Stimulated activated CD4-positive, alpha-beta T cell treated with anti-CD3 and anti-CD28 coated beads, Interleukin-15, amount 100 ng/mL, for 24 hours (primary cell): ENCODE measurements at regions not wholly inside any gene's neighbourhood (a gene's known extent, or its start where the extent isn't known, plus 50 kb on each side); places are given as distances from the start of the nearest gene placed in this dataset.
"Not testable (repeated sequence)": the region's sequence is repeated elsewhere in the genome, so short reads cannot be mapped to it uniquely, and the experiment has no call there.

Source experiments
- DNase-seq: peaks from one replicate; pipeline ENCODE4 v3.0.0-alpha.2; 2020

DNA sequence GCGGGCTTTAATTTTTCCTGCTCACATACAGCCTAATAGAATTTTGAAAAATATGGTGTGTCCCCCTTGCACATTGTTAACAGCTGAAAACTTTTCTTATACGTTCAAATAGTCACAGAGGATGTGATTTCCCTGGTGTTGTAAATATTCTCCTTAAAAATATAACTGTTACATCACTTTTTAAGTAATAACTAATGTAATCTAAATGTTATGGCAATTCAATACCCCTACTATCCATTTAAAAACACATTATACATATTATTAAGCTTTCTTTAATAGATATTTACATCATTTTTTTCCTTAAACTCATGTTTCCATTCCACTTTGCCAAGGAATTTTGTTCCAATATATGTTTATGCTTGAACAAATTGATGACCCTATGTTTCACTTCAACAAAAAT, 85.5 kb upstream of the S1PR1 start:
- DNase-seq: no peak

DNA sequence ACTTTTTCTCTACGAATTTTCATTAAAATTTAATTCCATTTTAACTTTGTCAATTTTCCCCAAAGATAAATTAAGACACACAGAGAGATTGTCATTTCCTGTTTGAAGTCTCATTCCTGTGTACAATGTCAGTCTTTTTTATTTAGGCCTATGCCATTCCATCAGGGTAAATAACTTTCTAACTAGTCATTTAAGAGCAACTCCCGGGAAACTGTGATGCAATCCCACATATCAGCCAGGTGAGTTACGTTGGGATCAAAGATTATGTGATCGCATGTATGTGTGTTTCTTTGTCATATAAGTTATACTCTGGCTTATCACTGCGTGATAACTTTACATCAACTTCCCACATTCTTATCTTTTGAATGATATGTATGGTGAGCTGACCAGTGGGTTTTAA, 86.1 kb upstream of the S1PR1 start:
- DNase-seq: no peak

DNA sequence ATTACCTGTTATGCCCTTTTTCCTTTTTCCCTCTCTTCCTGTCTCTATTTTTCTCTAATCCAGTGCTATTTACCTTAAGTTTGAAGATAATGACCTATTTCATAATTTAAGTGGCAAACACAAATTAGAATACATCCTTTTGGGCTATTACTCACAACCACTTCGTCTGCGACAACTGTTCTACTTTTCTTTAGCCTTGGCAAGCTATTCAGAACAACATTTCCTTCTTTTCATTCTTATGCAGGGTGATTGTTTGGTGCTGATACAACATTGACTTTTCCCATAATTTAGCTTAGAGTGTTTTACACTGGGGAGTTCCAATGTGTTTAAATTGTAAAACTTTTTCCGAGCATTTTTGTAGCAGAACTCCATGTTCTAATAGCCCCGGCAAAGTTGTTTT, 86.6 kb upstream of the S1PR1 start:
- DNase-seq: no peak

DNA sequence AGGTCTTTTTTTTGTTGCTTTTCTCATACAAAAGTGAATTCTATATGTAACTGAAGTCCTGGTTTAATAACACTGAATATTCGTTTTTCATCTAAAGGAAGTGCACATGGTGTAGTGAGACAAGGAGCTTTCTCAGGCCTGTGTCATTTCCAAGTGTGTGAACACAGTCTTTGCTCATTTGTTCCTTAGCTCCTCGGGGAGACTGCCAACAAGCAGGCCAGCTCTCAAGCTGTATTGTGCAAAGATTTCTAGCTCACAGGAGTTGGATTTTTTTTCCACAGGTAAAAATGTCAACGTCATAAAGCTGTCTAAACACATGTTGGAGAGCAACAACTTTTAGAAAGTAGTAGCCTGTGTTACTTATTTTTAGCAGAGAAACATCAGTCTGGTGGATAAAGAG, 87.8 kb upstream of the S1PR1 start:
- DNase-seq: no peak

DNA sequence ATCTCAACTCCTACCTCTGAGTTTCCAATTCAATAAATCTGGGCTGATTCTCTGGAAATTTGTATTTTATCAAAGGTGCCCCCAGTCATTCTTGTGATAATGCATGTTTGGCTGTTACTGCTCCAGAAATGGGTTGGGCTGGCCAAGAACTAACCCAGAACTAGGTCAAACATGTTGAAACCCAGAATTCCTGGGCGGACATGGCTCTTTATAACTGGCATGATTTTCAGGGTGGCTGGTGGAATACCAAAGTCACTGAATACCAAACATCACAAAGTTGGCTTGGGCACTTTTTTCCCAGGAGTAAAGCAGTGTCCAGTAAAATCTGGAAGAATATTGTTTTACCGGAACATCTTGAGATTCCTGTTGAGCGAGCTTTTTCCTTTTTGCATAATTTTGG, 89.4 kb upstream of the S1PR1 start:
- DNase-seq: no peak

DNA sequence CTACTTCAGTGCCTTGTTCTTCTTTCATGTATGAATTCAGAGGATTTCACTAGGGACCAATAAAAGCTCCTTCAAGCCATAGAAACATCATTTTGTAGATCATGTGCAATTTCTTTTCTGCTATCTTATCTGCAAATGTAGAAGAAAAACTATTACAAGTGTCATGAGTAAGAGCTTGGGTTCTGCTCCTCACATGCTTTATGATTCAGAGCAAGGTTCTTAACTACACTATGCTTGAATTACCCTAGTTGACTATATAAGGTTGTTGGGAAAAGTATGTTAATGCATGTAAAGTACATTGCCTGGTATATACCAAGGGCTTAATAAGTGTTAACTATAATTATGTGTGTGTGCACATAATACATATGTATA, 91.4 kb upstream of the S1PR1 start:
- DNase-seq: no peak

DNA sequence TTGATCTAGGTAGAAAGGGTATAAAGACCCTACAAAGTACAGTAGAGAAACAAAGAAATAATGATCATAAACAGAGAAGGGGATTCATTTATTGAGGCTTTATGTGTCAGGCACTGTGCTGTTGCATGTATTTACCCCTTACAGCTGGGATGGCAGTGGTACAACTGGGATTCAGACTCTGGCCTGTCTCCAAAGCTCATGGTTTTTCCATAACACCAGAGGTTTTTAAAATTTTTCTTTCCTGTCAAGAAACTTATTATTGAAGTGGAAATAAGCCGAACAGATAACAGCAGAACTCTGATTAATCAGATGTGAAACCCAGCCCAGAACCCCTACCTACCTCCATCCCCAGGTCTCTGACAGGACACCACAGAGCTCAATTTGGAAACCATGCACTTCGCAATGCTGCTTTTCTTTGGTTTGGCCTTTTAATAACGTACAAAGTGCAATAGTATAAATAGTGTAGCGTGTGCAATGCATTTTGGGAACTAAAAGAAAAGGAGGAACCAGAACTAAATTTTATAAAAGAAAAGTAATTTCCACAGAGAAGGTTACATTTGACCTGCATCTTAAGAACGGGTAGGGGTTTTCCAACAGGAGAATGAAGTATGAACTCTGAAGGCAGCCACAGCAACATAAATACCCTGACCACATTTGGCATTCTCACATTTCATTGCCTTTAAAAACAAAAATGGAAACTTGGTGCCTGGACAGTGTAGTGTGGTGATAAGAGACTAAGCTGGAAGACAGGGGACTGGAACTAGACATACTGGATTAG, 92.0 kb upstream of the S1PR1 start:
- no peak for DNase-seq

DNA sequence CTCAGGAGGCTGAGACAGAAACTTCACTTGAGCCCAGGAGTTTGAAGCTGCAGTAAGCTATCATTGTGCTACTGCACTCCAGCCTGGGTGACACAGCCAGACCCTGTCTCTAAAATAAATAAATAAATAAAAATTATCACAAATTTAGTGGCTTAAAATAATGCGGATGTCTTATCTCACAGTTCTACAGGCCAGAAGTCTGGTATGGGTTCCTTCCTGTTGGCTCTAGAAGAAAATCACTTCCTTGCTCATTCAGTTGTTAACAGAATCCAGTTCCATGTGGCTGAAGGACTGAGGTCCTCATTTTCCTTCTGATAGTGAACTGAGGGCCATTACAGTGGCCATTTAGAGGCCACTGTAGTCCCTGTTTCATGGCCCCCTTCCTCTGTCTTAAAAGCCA, 94.6 kb upstream of the S1PR1 start:
- no peak for DNase-seq

DNA sequence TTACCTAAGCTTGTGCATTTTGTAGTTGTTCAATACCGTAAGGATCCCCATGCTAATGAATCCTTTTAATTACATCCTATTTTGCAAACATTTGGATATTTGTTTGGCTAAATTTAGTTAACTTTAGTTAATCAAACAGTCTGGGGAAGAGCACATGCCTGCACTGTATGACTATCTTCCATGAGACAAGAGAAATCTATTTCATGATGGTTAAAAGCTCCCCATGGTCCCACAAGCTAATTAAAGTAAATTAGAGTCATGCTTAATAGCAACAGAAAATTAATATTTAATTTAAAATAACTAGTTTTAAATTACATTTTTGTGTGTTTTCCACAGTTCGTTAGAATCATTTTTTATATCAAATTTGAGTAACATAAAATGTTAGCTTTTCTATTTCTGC, 95.4 kb upstream of the S1PR1 start:
- no peak for DNase-seq

DNA sequence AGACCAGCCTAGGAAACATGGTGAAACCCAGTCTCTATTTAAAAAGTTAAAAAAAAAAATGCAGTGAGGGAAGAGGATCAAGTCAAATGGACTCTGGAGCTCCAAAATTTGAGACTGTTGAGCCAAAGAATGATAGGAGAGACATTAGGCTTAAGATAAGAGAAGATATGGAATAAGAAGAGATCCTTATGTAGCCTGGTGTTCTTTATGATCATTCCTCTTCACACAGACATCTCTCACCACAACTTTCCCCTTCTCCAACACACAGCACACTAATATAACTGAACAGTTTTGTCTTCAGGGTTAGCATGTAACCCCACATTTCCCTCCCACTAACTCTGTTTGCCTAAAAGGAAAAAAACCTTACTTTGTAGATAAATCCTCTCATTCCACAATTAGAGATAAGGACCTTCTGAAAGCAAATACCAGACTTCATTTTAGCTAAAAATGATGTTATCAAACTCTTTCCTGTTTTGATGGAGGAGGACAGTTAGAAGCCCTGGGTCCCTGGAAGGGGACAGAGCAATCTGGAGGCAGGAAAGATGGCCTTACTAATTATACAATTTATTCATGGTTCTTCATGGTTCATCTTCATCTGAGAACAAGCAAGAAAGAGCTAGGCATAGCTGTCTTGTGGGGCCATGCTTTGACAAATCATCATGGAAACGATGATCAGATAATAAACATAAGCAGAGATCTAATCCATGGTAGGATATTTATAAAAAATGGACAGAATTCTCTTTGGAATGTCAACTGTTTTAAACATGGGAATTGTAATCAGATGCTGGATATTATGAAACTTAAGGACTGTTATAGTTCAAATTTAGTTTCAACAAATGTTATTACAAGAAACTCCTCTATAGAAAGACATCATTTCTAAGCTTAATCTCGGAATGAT, 96.7 kb upstream of the S1PR1 start:
- DNase-seq: no peak

DNA sequence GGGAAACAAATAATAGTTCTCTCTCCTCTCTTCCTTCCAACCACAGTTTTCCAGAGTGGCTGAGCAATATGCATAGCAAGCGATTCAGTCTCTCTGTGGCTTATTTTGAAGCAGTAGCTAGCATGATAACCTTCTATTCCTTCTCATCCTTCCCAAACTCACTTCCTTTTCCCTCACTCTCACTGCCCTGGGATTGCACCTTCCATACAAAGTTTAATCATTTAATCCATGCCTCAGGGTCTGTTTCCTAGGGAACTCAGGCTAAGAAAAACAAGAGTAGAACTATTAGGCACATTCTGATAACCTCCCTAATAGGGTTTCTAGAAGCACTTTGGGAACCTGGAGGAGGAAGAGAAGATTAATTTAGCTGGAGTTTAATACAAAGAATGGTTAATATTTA, 97.7 kb upstream of the S1PR1 start:
- no peak for DNase-seq

DNA sequence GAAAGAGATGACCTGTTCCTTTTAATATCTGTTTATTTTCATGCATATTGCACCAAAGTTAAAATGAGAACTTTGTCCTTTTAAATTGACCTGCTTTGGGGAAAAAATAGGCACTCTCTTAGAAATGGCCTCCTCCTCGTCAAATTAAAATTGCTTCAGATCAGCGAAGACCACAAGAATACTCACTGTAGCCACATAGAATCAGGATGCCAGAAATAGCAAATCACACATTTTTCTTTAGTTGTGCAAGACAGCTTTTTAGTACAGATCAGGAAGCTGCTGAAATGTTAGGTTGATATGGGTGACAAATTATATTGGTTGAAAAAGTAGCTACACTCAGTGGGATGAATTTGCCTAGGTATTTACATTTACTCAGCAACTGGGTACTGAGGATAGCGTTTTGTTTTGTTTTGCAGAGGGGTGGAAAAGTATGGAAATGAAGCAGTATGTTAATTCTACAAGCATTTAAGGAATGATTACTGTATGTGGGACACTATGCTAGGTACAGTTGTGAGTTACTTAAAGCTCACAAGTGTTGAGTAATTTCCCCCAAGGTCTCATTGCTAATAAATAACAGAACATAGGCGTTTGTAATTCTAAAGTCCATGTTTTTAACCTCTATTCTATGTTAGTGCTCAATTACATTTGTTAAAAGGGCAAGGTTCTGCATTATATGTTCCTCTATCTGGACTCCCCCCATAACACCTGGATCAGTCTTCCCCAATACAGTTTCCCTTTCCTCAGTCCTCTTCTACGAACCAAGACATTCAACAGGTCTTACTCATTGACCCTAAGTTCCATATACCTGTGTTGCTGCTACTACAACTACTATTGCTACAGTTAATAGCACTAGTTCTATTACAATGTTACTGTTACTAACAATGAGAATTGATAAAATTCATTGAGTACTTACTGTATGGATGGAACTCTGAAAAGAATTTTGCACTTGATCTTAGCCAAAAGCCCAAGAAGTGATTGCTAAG, 99.4 kb upstream of the S1PR1 start:
- DNase-seq: no peak

DNA sequence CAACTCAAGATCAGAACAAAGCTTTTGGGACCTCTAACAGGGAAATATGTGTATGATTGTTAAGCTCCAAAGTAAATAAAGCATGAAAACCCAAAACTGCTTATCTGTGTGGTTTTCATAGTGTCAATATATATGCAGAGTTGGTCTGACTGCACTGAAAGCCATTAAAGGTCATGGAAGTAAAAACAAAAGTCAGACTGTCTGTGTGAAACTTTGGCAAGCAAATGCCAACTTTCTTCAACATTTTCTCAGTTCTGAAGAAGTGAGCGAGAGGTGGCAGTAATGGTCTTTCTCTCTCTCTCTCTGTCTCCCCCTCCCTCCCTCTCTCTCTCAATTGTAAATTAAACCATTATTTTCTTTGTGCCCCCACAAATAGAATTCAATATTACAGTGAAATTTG, 100.1 kb upstream of the S1PR1 start:
- no peak for DNase-seq

DNA sequence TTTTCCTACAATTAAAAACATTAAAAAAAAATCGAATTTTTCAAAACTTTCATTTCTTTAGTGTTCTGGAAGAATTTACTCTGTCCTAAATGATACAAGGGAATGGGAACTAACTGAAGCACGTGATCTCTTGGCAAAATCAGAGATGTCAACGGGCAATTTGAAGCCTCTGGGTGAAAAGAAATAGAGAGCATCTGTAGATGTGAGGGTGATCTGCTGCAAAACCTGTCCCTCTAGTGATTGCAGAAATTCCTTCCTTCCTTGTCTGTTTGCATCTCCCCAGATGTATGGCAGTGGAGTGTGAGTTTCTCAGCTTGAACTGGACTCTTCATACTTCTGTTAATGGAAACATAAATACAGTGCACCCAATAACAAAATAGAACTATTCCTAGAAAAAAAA, 100.5 kb upstream of the S1PR1 start:
- no peak for DNase-seq

DNA sequence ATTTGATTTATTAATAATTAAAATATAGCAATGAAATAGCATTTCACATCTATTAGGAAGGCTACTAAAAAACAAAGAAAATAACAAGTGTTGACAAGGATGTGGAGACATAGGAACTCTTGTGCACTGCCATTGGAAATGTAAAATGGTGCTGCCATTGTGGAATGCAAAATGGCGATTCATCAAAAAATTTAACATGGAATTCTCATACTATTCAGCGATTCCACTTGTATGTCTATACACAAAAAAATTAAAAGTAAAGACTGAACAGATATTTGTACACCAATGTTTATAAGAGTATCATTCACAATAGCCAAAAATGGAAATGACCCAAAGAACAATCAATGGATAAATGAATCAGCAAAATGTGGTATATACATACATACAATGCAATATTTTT, 101.3 kb upstream of the S1PR1 start:
- no peak for DNase-seq

DNA sequence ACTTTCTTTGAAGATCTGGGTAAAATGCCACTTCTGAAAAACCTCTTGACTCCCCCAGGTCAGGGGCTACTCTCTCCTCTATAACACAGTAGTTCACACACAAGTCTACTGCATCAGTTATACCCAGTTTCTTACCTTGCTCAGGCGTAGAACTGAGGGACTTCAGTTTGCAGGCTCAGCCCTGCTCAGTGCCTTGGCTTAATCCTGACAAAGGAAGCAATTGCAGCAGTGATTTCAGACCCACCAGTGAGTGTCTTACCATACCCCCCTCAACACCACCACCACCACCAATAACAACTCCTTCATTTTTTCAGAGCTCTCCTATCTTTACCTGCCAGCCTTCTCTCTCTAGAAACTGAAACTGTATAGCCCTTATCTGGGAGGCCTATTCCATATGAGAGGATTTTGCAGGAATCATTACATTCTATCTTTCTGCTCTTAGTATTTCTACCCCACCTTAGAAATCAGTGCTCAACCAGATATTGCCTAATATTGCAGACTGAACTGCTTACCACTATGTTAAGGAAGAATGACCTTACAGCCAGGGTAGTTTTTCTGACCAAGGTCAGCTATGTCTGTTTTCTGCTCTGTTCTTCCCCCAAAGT, 105.5 kb upstream of the S1PR1 start:
- DNase-seq: no peak

DNA sequence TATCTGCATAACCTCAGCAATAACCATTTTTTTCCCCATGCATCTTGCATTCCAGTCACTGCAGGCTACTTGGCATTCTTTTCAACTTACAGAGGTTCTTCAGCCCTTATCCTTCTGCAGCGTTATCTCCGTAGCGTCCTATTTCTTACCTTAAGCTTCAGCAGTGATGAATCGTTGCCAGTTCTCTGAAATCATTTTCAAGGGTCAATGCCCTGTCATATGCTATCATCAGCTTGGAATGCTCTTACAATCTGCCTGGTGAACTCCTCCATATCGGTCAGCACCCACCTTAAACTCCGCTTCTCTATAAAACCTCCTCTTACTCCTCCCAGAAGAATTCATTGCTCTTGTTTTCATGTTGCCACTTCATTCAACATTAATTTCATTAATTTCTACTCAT, 105.1 kb upstream of the DPH5 start:
- DNase-seq: no peak

DNA sequence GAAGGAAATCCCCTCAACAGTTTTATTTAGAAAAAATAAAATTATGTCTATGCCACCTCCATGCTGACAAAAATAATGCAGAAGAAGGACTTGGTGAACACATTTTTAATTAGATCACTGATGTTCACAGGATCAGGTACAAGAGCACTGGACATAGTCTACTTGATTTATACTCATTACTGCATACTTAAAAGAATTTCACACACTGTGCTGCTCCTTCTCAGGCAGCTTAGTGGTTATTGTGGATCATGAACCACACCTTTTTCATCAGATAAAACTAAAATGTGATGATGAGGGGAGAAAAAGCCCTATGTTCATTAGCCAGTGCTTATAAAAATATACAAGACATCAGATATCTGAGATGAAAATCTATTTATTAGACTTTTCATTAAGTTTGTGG, 103.3 kb upstream of the DPH5 start:
- DNase-seq: no peak

DNA sequence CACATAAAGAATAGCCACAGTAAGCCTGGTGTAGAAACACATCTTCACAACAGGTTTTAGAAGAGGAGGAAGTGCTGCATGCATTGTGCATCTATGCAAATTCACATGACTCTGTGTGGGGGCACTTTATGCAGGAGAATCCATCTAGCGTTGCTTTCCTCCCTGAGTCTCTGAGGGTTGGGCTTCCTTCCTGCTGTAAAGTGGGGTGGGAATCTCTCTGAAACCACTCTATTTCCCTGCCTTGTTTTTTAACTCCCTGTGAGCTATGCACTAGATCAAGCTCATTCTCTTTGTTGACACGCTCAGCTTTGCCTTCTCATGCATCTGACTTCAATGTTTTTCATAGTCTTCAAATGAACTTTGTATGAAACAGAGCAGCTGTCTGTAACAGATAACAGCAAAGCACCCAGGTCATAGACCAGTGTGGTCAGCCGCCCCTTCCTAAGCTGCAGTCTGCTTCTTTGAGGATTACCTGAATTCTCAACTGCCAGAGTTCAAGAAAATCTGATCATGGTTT, 102.7 kb upstream of the DPH5 start:
- DNase-seq: no peak

DNA sequence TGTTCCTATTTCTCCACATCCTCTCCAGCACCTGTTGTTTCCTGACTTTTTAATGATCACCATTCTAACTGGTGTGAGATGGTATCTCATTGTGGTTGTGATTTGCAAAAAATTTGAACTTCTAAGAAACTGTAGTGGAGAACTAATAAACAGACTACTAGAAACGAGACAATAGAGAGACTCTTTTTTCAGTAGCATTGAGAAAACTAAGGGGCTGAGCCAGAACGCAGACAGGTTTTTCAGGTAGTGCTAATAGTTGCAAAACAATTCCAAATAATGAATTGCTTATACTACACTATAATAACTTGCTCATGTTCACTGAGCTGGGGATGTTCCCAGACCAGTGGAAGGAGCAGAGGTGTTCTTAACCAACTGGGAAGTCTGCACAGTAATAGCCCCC, 98.8 kb upstream of the DPH5 start:
- DNase-seq: no peak

DNA sequence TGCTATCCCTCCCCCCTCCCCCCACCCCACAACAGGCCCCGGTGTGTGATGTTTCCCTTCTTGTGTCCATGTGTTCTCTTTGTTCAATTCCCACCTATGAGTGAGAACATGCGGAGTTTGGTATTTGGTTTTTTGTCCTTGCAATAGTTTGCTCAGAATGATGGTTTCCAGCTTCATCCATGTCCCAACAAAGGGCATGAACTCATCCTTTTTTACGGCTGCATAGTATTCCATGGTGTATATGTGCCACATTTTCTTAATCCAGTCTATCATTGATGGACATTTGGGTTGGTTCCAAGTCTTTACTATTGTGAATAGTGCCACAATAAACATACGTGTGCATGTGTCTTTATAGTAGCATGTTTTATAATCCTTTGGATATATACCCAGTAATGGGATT, 98.3 kb upstream of the DPH5 start:
- not testable (repeated sequence) for DNase-seq

DNA sequence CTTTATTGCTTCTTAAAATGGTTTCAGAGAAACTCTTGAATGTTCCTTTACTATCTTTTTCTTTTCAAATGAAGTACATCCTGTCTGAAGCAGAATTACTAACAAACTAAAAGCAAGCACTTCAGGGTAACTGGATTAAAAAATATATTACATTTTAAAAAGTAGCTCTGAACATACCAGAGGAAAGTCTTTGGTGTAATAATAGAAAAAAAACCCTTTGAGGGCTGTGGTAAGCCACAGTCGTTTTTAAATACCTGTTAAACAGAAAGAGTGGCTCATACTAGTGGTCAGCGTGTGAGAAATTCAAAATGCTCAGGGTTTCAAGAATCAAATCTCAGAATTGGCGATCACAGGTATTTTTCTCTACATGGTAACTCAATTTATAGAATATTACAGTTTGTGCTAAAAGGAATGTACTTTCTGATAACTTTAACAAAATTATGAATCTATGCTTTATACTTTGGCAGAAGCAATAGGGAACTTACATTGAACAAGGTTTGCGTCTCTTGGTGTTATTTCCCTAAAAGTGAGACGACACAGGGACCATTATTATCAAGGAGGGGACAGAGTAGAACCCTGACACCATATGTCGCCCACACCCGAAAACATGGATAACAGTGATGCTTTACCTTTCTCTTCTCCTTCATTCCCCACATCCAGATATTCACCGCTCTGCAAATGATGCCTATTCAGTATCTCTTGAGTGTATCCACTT, 97.0 kb upstream of the DPH5 start:
- peak; percentile 25 for DNase-seq
